LNCaP clone FGC (cell line): ENCODE measurements at regions not wholly inside any gene's neighbourhood (a gene's known extent, or its start where the extent isn't known, plus 50 kb on each side); places are given as distances from the start of the nearest gene placed in this dataset.

Experiments used
- DNase-seq: peaks from one replicate; pipeline ENCODE4 v3.0.0-alpha.2; 2011; ENCODE audit warnings: low read depth
- H3K4me3 ChIP-seq: 2 replicates; pipeline ENCODE4 v1.5.1; 2011; ENCODE audit warnings: mild to moderate bottlenecking, low read depth, low read length, control low read depth
- CTCF ChIP-seq: IDR thresholded peaks from 2 replicates; pipeline ENCODE4 v1.5.1; 2012; ENCODE audit warnings: mild to moderate bottlenecking; ENCODE audit not compliant: control insufficient read depth, insufficient read depth; ENCODE audit errors: extremely low read depth

GRCh38 chr16:85162478-85163277, 50.4 kb upstream of the CIBAR2 start:
- no peak for TF ChIP-seq CTCF
- no peak for DNase-seq
- H3K4me3 ChIP-seq: no peak overlapping the region

- TF ChIP-seq CTCF: no peak
- no peak overlapping the region for H3K4me3 ChIP-seq
- no peak for DNase-seq
These were observed 51.2 kb upstream of the CIBAR2 start for GRCh38 chr16:85163278-85164112.

GRCh38 chr16:85164431-85164830, 52.2 kb upstream of the CIBAR2 start:
- no peak for TF ChIP-seq CTCF
- no peak for DNase-seq
- H3K4me3 ChIP-seq: no peak overlapping the region

- no peak overlapping the region for H3K4me3 ChIP-seq
- no peak for DNase-seq
- TF ChIP-seq CTCF: no peak
These were observed 52.7 kb upstream of the CIBAR2 start for GRCh38 chr16:85164838-85165516.

- DNase-seq: no peak
- TF ChIP-seq CTCF: no peak
- H3K4me3 ChIP-seq: no peak overlapping the region
These were observed 53.5 kb upstream of the CIBAR2 start for GRCh38 chr16:85165781-85166180.

- H3K4me3 ChIP-seq: no peak overlapping the region
- no peak for TF ChIP-seq CTCF
- no peak for DNase-seq
These were observed 54.0 kb upstream of the CIBAR2 start for GRCh38 chr16:85166281-85166680.
